Stomach (tissue), 4 donors: ENCODE measurements at regions not wholly inside any gene's neighbourhood (a gene's known extent, or its start where the extent isn't known, plus 50 kb on each side); places are given as distances from the start of the nearest gene placed in this dataset.

Source experiments
- POLR2A ChIP-seq, 4 donors: fragments of 450-650 bp; IDR thresholded peaks; one replicate each; pipeline ENCODE4 v1.6.1; 2016; ENCODE audit warnings: antibody characterized with exemption in 4 of 4, control low read depth in 2 of 4, mild to moderate bottlenecking in 1 of 4, moderate library complexity in 1 of 4
- POLR2AphosphoS5 ChIP-seq, 3 donors: sonication (generic); formaldehyde crosslinking; IDR thresholded peaks; one replicate each; pipeline ENCODE4 v1.6.1; 2016; ENCODE audit warnings: antibody characterized with exemption in 3 of 3

- TF ChIP-seq POLR2AphosphoS5 (IDR thresholded peaks at IDR 0.05) = no peak
- no peak for TF ChIP-seq POLR2A (IDR thresholded peaks at IDR 0.05)
These were observed 625.6 kb upstream of the MKI67 start for GRCh38 chr10:128751851-128752250.
